22Rv1 (cell line): ENCODE measurements at regions not wholly inside any gene's neighbourhood (a gene's known extent, or its start where the extent isn't known, plus 50 kb on each side); places are given as distances from the start of the nearest gene placed in this dataset.

Experiments used
- CTCF ChIP-seq: fragments of 450-650 bp; IDR thresholded peaks from 2 replicates; pipeline ENCODE4 v1.5.1; 2017; ENCODE audit warnings: mild to moderate bottlenecking
- ZFX ChIP-seq: fragments of 450-650 bp; IDR thresholded peaks from 2 replicates; pipeline ENCODE4 v1.6.1; 2017; ENCODE audit warnings: antibody characterized with exemption, borderline replicate concordance

GRCh38 chr13:79803989-79804388 is 323.0 kb downstream of the NDFIP2 start:
- no peak for TF ChIP-seq CTCF
- no peak for TF ChIP-seq ZFX
